Amygdala (tissue), 56 donors: ENCODE measurements at regions not wholly inside any gene's neighbourhood (a gene's known extent, or its start where the extent isn't known, plus 50 kb on each side); places are given as distances from the start of the nearest gene placed in this dataset.
"Not testable (repeated sequence)": the region's sequence is repeated elsewhere in the genome, so short reads cannot be mapped to it uniquely, and the experiment has no call there.

ENCODE experiments used
- DNase-seq, 56 donors: peaks; one replicate each; lab custom pipeline; 2025; lab: John Stamatoyannopoulos, UW

DNA sequence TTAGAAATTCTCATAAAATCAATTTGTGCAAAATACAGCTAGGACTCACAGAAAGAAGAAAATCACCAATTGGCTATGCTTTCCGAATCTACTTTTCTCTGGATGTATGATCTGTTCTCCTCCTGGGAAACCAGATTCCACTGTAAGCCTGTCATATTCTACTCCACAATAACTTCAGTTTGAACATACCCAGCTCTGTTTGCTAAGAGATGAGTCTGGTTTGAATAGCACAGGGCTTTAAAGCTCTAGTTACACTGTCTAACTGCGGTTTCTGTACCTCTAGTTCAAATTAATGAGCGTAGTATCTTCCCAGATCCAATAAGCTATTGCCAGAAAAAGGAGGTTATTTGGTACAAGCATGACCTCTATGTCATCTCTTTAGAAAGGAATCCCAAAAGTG is 270.1 kb downstream of the DAD1 start:
- no peak for DNase-seq

DNA sequence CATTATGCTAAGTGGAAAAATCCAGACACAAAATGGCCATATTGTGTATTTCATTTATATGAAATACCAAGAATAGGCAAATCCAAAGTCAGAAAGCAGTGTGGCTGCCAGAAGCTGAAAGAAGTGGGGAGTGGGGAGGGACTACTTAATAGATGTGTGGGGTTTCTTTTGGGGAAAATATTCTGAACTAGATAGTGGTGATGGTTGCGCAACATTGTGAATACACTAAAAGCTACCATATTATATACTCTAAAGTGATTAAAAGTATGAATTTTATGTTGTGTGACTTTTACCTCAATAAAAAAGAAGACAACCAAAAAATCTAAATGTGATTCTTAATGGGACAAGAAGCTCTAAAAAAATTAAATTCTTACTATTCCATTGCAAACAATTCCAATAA is 272.6 kb downstream of the DAD1 start:
- DNase-seq: no peak

DNA sequence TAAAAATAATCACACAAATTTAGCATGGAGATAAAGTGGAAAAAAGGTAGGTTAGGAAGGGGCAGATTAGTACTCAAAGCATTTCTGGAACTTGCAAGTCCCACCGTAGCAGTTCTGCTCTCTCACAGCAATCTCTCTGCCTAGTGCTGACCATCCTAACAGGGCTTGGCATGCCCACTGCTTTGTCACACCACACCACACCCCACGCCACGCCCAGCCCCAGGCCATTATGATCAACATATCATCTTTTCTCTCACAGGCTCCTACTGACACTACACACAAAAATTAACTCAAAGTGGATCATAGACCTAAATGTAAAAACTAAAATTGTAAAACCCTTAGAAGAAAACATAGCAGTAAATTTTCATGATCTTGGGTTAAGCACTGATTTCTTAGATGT is 273.7 kb downstream of the DAD1 start:
- no peak for DNase-seq

DNA sequence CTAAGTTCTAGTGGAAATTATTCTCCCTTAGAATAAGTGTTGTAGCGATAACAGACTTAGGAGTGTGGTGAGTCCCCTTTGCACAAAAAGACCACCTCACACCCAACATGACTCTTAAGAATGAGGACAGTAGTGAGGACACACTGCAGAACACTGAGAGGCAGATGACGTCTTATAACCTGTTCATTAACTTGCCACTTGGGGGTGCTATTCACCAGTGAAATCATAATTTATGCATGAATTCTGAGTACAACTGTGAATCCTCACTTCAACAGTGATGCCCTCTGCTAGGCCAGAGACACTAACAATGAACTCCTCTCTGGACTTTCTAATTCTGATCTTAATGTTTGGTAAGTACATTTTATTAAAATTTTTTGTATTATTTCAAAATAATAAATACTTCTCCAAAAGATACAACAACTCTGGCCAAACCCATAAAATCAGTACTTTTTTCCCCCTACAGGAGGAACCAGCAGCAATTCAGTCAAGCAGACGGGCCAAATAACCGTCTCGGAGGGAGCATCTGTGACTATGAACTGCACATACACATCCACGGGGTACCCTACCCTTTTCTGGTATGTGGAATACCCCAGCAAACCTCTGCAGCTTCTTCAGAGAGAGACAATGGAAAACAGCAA is 274.7 kb downstream of the DAD1 start:
- DNase-seq: peak in 12 of 56 donors; percentile 1 to 68 (median 16)

DNA sequence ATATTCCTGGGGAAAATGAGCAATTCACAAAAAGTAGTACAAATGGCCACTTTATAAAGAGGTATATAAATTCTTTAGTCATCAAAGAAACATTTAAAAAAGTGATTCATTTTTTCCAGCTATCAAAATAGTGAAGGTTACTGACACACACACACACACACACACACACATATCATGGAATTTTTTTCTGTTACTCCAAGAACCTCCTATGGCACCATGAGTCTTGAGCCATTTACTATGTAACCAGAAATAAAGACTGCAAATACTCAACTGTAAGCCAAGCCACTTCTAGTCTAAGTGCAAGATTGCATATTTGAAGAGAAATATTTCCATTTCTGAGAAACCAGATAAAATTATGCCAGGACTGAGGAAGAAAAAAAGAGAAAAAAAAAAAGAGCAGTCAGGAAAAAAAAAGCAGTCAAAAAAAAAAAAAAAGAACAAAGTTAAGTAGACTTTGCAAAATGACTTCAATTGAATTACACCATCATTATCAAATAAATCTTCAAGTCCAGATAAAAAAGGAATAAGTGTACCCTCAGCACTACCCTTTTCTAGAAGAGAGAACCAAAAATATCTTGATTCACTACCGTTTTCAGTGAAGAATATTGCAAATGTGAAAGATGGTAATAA is 275.7 kb downstream of the DAD1 start:
- DNase-seq: no peak

DNA sequence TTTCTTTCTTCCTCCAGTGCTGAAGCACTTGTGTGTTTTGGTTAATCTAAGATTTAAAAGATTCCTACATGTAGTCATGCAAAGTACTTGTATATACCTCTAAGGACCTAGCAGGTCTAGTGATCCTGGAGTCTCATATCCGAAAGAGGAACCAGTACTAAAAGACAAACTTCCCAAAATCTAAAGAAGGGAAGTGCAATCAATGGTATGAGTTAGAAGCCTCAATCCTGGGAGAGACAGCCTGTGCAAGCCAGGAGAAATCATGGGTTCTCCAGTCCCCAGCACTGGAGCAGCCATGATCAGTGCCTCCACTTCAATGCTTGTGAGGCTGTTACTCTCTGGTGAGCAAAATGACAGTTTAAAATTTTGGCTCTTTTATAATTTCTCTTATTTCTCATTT is 277.4 kb downstream of the DAD1 start:
- no peak for DNase-seq

DNA sequence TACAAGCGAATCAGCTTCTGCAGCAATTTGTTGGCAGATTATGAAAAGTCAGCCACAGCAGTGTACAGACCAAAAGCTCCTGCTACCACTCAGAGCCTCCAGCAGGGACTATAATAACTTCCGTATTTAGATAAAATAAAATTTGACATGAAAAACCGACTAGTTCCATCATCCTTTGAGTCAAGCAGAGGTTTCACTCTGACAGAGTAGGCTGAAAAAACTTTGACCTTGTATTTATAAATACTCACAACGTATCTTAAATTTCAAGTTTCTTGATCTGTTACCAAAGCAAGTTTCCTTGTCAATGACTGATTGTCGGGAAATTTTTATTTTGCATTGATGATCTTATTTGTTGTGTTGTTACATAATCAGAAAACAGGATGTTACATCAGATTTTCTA is 283.4 kb downstream of the DAD1 start:
- DNase-seq: no peak

DNA sequence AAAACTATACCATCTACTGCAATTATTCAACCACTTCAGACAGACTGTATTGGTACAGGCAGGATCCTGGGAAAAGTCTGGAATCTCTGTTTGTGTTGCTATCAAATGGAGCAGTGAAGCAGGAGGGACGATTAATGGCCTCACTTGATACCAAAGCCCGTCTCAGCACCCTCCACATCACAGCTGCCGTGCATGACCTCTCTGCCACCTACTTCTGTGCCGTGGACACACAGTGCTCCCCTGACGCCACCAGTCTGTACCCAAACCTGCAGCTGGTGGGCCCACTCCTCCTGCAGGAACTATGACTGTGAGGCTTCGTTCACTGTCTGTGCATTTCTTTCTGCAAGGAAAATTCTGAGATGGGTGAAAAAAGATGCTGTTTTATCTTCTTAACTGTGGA is 284.7 kb downstream of the DAD1 start:
- no peak for DNase-seq

DNA sequence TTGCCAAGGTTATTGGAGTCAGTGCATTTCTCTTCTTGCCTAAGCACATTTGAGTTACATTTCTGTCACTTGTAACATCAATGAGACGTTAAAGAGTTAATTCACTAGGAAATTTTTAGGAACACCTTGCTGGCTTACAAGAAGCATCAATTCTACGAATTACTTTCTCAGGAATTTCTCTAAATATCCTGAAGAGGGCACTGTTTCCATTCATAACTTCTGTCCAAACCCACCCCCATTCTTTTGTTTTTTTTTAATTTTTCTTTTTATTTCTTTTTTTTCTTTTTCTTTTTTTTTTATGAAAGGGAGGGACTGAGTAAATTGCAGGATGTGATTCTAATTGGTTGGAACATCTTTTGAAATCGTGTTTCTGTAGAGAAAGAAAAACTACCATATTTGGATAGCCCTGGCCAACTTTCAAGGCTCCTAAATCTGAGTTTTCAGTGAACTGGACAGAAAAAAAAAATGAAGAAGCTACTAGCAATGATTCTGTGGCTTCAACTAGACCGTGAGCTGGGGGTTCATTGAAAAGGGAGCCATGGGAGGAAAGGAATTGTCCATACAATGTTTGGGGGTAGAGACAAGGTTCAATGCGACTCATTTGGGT is 285.3 kb downstream of the DAD1 start:
- no peak for DNase-seq

DNA sequence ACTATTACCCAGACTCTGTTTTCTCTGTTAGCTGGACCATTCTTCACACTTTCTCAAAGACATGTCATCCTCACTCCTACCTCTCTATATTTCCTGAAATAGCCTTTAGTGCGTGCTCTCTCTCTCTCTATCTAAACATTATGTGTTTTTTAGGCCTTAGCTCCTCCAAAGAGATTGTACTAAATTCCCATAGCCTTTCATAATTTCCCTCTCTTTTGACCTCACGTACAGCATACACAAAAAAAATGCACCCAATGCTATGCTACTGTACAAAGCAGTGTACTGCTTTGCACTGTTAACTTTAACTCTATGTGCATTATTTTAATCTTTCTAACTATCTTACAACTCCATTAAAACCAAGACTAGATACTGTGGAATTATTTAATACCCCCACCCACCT is 288.4 kb downstream of the DAD1 start:
- DNase-seq: no peak

DNA sequence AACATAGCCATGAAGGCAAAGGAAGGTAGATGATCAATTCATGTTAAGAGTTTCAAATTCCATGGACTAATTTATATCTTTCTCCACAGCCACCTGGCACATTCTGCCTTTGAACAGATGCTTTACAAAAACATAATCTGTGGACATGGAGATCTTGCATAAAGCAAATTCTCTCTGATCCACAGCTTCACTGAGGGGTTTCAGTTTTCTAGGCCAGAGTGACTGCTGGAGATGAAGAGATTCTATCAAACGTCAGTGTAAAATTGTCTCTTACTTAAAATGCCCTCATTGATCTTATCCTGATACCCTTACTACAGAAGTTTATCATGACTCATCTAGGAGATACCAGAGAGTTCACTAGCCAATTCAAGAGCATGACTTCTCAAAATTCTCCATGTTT is 291.6 kb downstream of the DAD1 start:
- no peak for DNase-seq

DNA sequence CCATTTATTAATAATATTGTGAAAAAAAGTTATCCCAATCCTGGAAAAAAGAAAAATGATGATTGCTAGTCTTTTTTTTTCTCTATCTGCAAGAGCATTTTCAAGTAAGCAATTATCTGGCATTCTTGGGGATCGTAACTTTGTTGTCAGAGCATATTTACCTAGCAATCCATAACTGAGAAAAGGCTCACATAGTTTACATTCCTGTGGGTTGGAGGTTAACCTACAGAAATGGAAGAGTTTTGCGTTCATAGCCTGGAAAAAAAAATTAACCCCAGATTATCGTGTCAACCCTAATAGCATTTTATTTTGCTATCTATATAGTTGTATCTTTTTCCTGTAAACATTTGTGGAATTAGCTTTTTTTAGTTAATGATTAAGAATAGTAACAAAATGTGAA is 292.3 kb downstream of the DAD1 start:
- no peak for DNase-seq

DNA sequence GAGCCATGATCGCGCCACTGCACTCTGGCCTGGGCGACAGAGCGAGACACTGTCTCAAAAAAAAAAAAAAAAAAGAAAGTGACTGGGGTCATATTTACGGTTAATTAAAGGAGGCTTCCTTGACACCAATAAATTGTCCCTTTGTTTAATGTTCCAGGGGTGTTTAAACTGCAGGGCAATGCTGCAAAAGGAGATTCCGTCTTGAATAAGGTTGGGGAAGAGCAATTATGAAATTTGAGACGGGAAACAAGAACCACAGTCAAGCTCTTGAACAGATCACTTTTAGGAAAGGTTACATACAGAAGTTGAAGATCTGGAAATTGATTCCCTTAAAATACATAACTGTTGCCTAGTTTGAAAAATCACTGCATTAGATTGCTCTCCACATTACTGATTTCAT is 292.9 kb downstream of the DAD1 start:
- DNase-seq: no peak

DNA sequence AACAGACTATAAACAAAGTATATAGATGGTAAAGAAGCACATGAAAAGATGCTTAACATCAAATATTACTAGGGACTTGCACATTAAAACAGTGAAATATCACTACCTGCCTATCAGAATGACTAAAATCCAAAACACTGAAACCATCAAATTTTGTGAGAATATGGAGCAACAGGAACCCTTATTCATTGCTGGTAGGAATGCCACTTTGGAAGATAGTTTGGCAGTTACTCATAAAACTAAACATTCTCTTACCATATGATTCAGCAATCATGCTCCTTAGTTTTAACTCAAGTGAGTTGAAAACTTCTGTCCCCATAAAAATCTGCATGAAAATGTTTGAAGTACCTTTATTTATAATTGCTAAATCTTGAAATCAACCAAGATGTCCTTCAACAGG is 297.6 kb downstream of the DAD1 start:
- no peak for DNase-seq

DNA sequence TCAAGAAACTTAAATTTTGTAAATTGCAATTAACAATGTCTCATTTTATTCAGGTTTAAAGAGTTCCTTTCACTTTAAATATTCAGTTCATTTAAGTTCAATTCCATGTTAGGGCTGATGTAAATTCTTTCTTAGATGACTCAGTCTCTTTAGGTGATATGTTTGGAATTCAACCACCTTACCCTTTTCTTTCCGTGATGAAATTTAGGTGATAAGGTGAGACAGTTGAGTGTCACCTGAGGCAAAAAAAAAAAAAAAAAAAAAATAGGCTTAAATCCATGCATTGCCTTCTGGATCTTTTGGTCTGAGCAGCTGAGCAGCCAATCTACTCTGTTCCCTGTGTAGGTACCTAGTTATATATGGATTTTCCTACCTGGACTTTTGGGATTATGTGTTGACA is 299.5 kb downstream of the DAD1 start:
- DNase-seq: no peak

DNA sequence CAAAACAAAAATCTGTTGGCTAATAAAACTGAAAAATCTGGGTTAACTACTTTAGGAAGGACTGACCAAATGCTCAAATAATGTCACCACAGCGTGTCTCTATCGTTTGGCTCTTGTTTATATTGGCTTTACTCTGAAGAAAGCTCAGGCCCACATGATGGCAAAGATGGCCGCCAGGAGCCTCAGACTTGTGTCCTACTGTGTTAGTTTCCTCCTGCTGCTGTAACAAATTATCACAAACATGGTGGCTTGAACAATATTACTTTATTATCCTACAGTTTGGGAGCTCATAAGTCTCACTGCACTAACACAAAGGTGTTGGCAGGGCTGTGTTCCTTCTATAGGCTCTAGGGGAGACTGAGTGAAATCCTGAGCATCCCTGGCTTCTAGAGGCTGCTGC is 303.0 kb downstream of the DAD1 start:
- no peak for DNase-seq

DNA sequence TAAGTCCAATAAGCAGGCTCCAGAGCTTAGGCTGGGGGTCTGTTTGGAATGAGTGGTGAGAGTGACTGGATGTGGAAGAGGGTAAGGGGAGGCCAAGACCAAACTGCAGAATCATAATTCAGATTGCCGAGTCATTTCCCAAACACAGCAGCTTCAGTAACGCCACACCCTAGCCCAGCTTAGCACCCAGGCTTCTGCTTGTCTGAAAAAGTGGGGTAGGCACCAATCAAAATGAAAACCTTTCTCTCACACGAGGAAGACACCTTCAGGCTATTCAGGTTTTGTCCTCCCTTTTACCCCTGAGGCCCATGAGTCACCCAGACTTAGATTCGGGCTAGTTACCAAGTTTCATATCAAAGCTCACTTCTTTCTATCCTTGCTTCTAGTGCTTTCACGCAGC is 306.1 kb downstream of the DAD1 start:
- DNase-seq: no peak

DNA sequence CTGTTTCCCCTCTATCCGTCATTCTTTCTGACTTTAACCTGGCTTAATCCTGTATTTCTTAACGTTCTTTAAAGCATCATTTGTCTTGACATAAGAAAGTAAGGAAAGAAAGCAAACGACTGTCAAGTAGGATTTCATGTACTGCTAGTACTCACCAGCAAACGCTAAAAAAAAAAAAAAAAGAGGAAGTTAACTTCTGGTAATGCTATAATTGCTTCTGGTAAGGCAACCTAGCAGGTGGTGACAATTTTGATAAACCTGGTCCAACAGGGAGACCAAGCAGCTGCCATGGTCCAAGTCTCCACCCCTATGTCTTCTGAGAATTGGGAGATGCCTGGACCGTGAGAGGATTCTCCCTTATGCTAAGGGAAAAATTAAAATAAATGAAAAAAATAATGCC is 306.6 kb downstream of the DAD1 start:
- no peak for DNase-seq

DNA sequence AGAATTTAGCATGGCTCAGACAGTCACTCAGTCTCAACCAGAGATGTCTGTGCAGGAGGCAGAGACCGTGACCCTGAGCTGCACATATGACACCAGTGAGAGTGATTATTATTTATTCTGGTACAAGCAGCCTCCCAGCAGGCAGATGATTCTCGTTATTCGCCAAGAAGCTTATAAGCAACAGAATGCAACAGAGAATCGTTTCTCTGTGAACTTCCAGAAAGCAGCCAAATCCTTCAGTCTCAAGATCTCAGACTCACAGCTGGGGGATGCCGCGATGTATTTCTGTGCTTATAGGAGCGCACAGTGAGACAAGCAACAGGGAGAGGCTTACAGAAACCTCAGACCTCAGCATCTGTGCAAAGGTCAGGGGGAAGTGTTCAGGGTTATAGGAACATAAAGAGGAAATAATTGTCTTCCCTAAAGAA is 307.6 kb downstream of the DAD1 start:
- not testable (repeated sequence) for DNase-seq

DNA sequence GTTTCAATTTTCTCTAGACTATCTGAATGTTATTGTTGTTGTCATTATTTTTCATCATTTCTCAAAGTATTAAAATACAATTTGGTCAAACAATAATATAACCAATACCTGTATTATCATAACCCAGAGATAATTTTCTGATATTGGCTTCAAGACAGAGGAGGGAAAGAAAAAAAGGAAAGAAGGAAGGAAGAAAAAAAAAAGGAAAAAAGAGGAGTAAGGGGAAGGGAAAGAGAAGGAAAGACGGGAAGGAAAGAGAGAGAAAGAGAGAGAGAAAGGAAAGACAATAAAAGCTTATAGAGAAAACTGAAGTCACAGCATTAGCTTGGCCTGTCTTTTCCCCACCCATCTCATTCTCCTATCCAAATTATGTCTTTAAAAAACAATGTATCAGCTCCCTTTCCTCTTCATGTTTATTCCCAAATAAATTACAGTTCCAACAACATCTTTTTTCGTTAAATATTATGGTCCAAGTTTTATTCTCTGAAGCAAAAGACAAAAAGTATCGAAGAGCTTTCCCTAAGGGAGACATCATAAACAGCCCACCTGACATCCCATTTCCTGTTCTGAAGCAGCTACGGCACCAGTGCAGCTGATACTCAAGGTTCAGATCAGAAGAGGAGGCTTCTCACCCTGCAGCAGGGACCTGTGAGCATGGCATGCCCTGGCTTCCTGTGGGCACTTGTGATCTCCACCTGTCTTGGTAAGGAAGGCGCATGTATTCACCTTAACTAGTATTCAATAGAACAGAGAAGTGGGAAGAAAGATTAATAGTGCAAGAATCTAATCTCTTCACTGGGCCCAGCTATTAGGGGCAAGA is 308.3 kb downstream of the DAD1 start:
- no peak for DNase-seq
